ENCODE measurements at regions not wholly inside any gene's neighbourhood (a gene's known extent, or its start where the extent isn't known, plus 50 kb on each side); places are given as distances from the start of the nearest gene placed in this dataset.
"Not testable (repeated sequence)": the region's sequence is repeated elsewhere in the genome, so short reads cannot be mapped to it uniquely, and the experiment has no call there.

DNA sequence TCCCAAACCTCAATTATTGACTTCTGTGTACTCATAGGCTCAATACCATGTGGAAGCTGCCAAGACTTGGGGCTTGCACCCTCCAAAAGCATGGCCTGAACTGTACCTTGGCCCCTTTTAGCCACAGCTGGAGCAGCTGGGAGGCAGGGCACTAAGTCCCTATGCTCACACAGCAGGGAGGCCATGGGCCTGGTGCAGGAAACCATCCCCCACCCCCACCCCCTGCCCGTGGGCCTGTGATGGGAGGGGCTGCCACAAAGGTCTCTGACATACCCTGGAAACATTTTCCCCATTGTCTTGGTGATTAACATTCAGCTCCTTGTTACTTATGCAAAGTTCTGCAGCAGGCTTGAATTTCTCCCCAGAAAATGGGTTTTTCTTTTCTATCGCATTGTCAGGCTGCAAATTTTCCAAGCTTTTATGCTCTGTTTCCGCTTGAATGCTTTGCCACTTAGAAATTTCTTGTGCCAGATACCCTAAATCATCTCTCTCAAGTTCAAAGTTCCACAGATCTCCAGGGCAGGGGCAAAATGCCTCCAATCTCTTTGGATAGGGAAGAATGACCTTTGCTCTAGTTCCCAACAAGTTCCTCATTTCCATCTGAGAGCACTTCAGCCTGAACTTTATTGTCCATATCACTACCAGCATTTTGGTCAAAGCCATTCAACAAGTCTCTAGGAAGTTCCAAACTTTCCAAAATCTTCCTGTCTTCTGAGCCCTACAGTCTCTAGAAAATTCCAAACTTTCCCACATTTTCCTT is 141.8 kb downstream of the AHR start:
- not testable (repeated sequence) for DNase-seq

DNA sequence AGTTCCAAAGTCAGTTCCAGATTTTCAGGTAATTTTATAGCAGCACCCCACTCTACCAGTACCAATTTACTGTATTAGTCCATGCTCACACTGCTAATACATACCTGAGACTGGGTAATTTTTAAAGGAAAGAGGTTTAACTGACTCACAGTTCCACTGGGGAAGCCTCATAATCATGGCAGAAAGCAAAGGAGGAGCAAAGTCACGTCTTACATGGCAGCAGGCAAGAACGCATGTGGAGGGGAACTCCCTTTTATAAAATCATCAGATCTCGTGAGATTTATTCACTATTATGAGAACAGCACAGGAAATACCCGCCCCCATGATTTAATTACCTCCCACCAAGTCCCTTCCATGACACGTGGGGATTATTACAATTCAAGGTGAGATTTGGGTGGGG is 142.4 kb downstream of the AHR start:
- DNase-seq = no peak

DNA sequence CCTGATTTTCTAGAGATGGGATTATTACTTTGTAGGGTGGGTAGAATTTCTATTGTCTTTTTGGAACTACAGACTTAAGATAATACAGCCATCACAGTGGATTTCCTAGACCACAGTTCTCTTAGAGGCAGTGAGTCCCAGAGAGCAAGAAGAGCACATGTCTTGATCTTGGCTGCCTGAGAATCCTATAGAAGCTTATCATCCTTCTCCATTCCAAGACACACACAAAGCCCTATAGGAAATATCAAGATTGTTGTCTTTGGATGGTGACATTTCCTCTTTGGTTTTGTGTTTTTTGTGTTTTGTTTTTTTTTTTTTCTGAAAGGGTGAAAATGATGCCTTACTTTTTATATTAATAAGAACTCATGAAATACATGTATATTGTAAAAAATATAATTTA is 143.1 kb downstream of the AHR start:
- no peak for DNase-seq

DNA sequence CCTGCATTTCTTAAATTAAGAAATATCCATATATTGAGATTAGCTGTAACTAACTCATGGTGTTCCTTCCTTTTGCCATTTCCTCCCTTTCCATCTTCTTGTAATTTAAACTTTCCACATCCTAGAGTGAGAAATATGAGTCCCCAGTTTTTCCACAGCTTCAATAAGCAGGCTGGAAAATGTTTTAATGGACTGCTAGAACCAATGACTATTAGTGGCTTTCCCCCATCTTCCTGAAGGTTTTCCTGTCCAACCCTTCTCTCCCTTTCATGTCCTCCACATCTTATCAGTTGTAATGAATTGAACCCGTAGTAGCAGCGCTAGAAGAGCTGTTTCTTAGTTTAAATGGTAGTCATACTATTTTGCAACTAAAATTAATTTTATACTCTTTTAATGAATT is 145.7 kb downstream of the AHR start:
- DNase-seq = no peak

DNA sequence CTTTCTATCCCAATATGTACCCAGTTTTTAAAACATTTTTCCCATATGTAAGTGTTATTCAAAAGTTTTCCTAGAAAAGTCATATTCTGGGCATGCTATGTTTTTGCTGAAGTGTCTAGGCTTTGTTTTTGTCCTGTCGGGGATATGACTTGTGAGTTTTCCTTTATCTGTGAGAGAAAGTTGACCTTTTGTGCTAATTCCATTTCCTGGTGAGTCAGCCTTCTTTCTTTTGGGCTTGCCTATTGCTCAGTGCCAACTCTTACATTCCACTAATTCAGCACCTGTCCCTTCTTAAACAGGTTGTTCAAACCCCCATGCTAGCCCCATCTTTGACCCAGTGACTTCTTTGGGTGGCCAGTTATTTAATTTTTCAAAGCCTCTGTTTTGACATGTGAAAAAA is 146.2 kb downstream of the AHR start:
- DNase-seq = no peak

DNA sequence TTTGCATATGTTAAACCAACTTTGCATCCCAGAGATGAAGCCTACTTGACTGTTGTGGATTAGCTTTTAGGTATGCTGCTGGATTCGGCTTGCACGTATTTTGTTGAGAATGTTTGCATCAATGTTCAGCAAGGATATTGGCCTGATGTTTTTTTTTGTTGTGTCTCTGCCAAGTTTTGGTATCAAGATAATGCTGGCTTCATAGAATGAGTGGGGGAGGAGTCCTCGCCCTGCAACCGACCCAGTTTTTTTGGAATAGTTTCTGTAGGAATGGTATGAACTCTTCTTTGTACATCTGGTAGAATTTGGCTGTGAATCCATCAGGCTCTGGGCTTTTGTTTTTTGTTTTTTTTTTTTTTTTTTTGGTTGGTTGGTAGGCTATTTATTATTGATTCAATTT is 147.9 kb downstream of the AHR start:
- no peak for DNase-seq

DNA sequence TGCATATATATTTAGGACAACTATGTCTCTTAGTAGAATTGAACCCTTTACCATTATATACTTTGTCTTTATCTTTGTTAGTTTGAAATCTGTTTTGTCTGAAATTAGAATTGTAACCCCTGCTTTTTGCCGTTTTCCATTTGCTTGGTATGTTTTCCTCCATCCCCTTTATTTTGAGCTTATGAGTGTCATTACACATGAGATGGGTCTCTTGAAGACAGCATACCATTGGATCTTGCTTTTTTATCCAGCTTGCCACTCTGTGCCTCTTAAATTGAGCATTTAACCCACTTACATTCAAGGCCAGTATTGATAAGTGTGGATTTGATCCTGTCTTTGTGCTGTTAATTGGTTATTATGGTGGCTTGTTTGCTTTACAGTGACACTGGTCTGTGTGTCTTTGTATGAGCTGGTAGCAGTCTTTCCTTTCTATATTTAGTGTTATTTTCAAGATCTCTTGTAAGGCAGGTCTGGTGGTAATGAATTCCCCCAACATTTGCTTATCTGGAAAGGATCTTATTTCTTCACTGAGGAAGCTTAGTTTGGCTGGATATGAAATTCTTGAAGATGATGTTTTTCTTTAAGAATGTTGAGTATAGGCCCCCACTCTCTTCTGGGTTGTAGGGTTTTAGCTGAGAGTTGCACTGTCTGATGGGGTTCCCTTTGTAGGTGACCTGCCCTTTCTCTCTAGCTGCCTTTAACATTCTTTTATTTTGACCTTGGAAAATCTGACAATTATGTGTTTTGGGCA is 149.5 kb downstream of the AHR start:
- no peak for DNase-seq

DNA sequence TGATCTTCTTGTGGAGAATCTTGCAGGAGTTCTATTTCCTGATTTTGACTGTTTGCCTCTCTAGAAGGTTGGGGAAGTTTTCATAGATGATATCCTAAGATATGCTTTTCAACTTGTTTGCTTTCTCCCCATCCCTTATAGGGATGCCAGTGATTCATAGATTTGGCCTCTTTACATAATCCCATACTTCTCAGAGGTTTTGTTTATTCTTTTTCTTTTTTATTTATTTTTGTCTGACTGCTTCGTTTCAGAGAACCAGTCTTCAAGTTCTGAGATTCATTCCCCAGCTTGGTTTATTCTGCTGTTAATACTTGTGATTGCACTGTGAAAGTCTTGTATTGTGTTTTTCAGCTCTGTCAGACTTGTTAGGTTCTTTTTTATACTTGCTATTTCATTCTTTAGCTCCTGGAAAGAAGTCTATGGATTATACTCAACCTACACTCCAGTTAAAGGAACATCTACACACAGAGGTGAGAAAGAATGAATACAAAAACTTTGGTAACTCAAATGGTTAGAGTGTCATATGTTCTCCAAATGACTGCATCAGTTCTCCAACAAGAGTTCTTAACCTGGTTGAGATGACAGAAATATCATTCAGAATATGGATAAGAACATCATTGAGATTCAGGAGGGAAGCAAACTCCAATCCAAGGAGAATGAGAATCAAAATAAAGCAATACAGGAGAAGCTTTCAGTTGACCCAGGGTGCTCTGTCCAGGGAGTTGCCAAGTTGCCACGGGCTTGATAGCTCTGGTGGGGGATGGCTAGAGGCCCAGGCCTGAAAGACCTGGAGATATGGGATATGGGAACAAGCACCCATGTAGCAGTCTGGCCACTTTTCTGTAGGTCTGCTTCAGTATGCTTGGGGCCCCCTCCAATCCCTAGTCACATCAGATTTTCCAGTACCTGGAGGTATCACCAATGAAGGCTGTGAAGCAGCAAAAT is 150.3 kb downstream of the AHR start:
- DNase-seq = no peak

DNA sequence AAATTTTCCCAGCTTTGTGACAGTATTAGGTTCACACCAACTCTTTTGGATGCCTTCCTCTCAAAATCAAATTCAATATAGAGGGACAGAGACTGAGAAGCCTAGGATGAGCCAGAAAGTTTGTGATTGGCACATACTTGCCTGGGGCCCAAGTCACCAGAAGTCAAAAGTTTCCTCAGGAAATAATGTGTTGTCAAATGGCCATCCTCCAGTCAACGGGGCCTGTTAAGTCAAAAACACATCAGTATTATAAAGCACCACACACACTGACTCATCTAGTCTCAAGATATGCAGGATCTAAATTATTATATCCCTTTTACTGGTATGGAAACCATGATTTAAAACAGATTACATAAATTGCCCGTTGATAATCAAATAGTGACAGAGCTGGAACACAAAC is 158.1 kb downstream of the AHR start:
- no peak for DNase-seq

DNA sequence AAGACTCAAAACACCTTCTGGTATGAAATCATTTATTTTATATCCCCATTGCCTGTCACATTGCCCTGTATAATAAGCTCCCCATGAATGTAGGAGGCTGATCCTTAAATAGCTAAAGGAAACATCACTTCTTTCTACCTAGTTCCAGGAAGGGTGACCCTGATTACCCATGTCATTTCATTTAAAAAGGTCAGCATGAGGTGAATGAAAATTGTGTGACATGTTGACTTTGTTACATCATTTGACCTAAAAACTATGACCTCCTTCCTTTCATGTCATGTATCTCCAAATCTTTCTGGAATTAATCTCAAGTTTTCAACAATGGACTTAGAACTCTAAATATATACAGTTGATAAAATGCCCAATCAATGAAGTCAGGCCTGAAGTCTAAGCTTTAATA is 161.5 kb downstream of the AHR start:
- no peak for DNase-seq

DNA sequence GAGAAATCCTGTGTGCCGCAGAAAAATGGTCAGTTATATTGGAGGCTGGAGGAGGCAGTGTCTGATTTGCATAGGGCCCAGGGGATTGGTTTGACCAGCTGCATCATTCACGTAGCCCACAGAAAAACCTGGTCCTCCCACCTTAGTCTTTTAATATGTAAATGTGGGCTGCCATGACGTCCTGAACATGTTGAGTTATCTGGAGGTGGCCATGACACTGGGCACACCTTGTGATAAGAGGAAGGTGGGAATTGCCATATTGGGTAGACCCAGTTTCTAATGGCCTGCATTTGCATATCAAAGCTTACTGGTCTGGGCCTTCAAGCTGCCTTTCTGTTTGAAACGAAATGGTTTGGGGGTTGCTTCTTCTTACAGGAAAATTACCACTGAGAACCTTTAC is 162.2 kb downstream of the AHR start:
- no peak for DNase-seq

DNA sequence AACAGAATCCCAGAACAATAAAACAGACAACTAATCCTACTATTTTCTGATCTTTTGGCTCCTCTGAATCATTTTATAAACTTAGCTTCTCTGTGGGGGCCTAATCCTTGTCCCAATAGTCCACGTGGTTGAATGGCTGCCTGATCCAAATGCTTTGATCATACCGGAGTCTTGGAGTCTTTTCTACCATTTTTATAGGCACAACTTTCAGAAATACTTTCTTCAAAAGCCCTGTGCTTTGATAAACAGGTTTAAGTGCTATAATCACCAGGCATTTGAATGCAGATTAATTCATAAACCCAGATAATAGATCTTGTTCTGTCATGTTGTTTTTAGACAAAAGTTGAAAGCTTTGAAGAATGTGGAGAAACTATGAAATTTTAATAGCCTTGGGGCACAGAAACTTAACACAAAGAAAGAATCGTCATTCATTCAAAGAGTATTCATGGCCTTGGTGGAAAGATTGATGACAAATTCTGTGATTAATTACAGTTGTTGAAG is 163.7 kb downstream of the AHR start:
- DNase-seq = no peak

DNA sequence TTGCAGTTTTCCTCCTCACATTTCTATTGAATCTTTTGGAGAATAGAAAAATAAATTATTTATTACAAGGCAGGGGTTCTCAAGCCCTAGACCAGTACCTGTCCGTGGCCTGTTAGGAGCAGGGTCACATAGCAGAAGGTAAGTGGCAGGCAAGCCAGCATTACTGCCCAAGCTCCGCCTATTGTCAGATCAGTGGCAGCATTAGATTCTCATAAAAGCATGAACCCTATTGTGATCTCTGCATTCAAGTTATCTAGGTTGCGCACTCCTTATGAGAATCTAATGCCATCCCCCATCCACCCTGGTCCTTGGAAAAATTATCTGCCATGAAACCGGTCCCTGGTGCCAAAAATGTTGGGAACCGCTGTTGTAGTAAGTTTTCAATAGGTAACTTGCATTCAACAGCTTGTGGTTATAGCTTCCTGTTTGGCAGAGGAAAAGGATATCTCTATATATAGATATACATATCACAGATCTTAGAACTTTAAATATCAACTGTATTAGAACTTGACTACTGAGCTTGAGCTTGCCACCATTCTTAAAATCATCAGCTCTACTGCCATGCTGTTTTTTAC is 165.1 kb downstream of the AHR start:
- DNase-seq = no peak

DNA sequence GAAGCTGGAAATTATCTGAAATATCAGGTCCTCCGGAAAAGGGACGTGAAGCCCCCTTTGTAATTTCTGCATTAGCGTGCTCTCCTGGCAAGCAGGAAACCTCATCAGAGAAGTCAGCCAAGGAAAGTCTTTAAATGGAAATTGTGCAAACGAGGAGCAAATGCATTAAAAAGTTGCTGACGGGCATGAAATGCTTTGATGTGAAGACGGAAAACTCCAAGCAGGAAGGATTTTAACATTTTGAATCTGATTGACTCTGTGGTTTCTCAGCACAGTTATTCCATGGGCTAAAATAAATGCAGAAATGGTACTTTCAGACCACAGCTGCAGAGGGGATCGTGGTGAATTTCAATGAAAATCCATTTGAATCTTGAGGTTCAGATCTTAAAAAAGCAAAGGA is 167.8 kb downstream of the AHR start:
- no peak for DNase-seq

DNA sequence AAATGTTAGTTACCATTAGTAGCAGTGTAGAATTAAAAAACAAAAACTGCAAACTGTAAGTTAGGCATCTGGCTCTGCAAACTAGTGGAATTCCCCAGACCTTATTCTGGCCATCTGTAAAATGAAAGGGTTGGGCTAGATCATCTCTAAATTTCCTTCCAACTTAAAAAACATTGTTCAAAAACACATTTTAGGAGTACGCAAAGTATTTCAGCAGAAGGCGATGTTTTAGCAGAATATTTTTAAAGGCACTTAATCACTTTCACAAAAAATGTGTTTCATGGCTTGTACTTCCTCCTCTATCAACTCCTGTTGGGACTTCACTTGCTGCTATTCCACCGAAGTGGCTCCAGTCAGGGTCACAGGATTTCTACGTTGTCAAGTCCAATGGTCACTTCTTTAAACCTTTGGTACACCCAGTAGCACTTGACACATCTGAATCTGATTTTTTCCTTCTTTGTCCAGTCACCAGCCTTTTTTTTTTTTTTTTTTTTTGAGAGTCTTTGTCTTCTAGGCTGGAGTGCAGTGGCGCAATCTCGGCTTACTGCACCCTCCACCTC is 169.0 kb downstream of the AHR start:
- DNase-seq = no peak

DNA sequence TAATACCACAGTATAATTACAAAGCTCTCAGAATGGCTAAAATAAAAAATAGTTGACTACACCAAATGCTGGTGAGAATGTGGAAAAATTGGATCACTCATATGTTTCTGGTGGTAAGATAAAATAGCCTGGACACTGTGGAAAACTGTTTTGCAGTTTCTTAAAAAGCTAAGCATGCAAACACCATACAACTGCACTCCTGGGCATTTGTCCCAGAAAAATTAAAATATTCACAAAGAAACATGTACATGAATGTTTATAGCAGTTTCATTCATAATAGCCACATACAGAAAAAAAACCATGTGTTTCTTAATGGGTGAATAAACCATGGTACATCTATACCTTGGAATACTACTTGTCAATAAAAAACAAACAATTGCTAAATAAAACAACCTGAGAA is 172.9 kb downstream of the AHR start:
- DNase-seq = no peak

DNA sequence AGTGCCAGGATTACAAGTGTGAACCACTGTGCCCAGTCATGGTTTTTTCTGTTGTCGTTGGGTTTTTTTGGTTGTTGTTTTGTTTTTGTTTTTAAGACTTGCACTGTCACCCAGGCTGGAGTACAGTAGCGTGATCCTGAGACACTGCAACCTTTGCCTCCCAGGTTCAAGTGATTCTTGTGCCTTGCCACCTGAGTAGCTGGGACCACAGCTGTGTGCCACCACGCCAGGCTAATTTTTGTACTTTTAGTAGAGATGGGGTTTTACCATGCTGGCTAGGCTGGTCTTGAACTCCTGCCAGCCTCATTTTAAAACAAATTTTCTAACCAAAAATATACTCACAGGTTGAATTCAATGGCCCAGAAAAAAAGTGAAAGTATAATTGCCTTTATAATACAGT is 174.1 kb downstream of the AHR start:
- DNase-seq = no peak

DNA sequence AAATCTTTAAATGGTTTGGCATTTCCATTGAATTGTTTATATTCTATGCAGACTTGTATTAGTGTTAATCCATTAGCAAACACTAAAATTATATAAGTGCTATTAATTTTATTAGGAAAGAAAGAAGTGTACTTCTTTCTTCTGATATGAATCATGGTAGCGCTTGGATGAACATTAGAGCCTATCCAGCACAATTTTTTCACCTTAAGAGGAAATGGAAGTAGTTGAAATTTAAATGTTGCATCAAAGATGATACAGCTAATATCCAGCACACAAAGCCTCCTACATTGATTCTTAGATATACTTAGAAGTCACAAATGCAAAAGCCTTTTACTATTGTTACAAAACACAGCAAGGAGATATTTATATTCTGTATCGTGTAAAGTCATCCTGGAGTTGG is 174.5 kb downstream of the AHR start:
- no peak for DNase-seq

DNA sequence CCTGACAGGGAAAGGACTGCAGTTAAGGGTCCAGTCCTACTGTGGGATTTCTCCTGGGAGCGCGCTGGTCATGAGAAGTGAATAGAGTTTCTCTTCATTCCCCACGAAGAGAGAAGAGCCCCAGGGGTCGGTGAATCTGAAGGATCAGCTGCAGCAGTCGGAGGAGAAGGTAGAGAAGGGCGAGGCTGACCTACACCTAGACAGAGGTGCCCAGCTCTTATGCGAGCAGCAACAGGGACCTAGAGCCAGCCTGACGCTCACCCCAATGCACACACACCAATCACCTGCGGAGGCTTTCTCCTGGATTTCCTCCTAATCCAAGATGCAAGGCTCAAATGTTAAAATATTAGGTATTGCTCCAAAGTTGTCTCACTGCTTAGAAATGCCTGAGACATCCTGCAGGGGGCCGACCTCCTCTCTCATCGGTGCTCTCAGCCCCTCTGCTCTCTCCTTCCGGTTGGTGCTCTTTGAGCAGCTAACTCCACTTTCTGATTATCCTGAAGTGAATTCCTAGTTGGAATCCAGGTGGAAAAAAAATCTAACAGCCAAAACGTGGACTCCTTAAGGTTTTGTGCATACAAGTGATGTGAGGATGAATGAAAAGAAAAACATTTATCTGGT is 176.4 kb downstream of the AHR start:
- DNase-seq = no peak

DNA sequence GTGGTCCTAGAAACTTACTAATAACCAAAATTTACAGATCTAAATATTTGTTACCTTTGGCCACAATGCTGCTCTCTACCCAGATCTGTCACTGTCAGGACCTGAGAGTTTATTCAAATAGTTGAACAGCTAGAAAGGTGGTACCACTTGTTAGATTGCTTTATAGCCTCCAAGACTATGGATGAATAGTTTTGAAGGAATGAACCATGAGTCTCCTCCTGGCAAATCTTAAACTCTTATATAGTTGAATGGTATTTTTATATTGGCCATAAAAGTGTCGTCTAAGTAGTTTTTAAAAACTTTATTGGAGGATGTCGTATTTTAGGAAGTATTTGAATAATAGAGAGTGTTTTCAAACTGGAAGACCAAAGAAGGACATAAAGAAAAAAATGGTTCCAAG is 178.7 kb downstream of the AHR start:
- DNase-seq = no peak

DNA sequence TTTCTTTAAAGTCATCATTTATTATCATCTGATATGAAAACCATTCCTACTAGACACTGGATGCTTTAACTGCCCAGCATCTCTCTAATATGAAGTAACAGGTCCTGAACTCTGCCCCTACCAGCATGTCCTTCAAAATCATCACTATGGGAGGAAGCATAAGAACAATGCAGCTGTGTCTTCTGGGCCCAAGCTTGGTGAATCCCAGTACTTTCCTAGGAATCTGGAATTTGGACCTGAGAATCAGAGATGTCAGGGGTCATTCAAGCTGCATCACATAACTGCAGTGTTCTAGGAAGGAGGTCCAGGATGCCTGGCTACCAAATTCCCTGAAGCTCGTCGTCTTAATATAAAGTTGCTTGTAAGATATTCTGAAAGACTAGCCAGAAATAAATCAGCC is 182.7 kb downstream of the AHR start:
- DNase-seq = no peak

DNA sequence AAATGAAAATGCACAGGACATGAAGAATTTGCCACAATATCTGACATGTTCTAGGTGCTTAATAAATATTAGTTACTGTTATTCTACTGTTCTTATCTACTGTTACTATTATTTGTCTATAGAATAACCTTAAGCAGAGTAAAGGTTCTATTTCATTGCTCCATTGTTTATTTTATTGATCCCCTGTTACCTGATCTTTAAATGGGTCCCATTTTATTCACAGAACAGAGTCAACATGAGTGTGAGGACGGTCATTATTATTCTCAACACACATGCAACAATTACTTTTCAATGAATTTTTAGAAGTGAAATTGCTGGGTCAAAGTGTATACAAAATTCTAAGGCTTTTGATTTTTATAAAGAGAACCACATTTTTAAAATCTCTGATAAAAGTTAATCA is 186.9 kb downstream of the AHR start:
- no peak for DNase-seq

All from NCI-H345 (cell line).